ENCODE measurements at regions not wholly inside any gene's neighbourhood (a gene's known extent, or its start where the extent isn't known, plus 50 kb on each side); places are given as distances from the start of the nearest gene placed in this dataset.
"Not testable (repeated sequence)": the region's sequence is repeated elsewhere in the genome, so short reads cannot be mapped to it uniquely, and the experiment has no call there.

GRCh38 chr13:75175575-75175974, 306.4 kb downstream of the TBC1D4 start:
- no peak for DNase-seq

- DNase-seq: not testable (repeated sequence)
Measured at GRCh38 chr13:75175097-75175496, 306.9 kb downstream of the TBC1D4 start.

- DNase-seq: no peak
Measured at GRCh38 chr13:75174481-75174880, 307.5 kb downstream of the TBC1D4 start.

GRCh38 chr13:75173457-75174356, 308.3 kb downstream of the TBC1D4 start:
- no peak for DNase-seq

- no peak for DNase-seq
Measured at GRCh38 chr13:75170311-75170710, 311.7 kb downstream of the TBC1D4 start.

GRCh38 chr13:75165543-75166230, 316.3 kb downstream of the TBC1D4 start:
- no peak for DNase-seq

- DNase-seq: no peak
Measured at GRCh38 chr13:75161804-75162203, 320.2 kb downstream of the TBC1D4 start.

GRCh38 chr13:75160984-75161383, 321.0 kb downstream of the TBC1D4 start:
- no peak for DNase-seq

GRCh38 chr13:75154331-75154730, 327.6 kb downstream of the TBC1D4 start:
- no peak for DNase-seq

- DNase-seq: no peak
Measured at GRCh38 chr13:75153834-75154233, 328.1 kb downstream of the TBC1D4 start.

GRCh38 chr13:75153386-75153785, 328.6 kb downstream of the TBC1D4 start:
- DNase-seq: no peak

GRCh38 chr13:75151081-75151643, 330.8 kb downstream of the TBC1D4 start:
- no peak for DNase-seq

- no peak for DNase-seq
Measured at GRCh38 chr13:75149776-75150175, 332.2 kb downstream of the TBC1D4 start.

- DNase-seq: no peak
Measured at GRCh38 chr13:75147946-75148345, 334.0 kb downstream of the TBC1D4 start.

- DNase-seq: no peak
Measured at GRCh38 chr13:75146436-75146835, 335.5 kb downstream of the TBC1D4 start.

- no peak for DNase-seq
Measured at GRCh38 chr13:75145927-75146326, 336.0 kb downstream of the TBC1D4 start.

- DNase-seq: no peak
Measured at GRCh38 chr13:75139291-75139690, 342.7 kb downstream of the TBC1D4 start.

GRCh38 chr13:75137911-75138571, 343.9 kb downstream of the TBC1D4 start:
- DNase-seq: no peak

GRCh38 chr13:75136151-75136550, 345.8 kb downstream of the TBC1D4 start:
- no peak for DNase-seq

GRCh38 chr13:75135325-75135825, 346.6 kb downstream of the TBC1D4 start:
- DNase-seq: no peak

GRCh38 chr13:75132701-75133695, 349.0 kb downstream of the TBC1D4 start:
- no peak for DNase-seq

GRCh38 chr13:75129331-75129730, 352.6 kb downstream of the TBC1D4 start:
- DNase-seq: no peak
